ENCODE measurements at regions not wholly inside any gene's neighbourhood (a gene's known extent, or its start where the extent isn't known, plus 50 kb on each side); places are given as distances from the start of the nearest gene placed in this dataset.

GRCh38 chr5:124371111-124371706 is 375.2 kb downstream of the ZNF608 start:
- no peaks in the 10 kb centered on the region for H3K4me1 ChIP-seq (ENCODE audit: insufficient read depth, low read length)
- no peak overlapping the region for H3K4me3 ChIP-seq (ENCODE audit: low read length)
- H3K27me3 ChIP-seq (ENCODE audit: insufficient read depth, low read length), result no peaks in the 10 kb centered on the region
- no peaks in the 10 kb centered on the region for H3K9me3 ChIP-seq (ENCODE audit: low read depth, low read length)

- Histone ChIP-seq H3K4me3 (ENCODE audit: low read length) (no peak overlapping the region), H3K27me3 (ENCODE audit: insufficient read depth, low read length) (no peaks in the 10 kb centered on the region), H3K9me3 (ENCODE audit: low read depth, low read length) (no peaks in the 10 kb centered on the region), H3K4me1 (ENCODE audit: insufficient read depth, low read length) (no peaks in the 10 kb centered on the region)
Observed at GRCh38 chr5:124370601-124371000, 375.8 kb downstream of the ZNF608 start.

- Histone ChIP-seq H3K27me3 (ENCODE audit: insufficient read depth, low read length) (no peaks in the 10 kb centered on the region), H3K4me1 (ENCODE audit: insufficient read depth, low read length) (no peaks in the 10 kb centered on the region), H3K9me3 (ENCODE audit: low read depth, low read length) (no peaks in the 10 kb centered on the region), H3K4me3 (ENCODE audit: low read length) (no peak overlapping the region)
Observed at GRCh38 chr5:124365361-124365801, 381.1 kb downstream of the ZNF608 start.

DNA sequence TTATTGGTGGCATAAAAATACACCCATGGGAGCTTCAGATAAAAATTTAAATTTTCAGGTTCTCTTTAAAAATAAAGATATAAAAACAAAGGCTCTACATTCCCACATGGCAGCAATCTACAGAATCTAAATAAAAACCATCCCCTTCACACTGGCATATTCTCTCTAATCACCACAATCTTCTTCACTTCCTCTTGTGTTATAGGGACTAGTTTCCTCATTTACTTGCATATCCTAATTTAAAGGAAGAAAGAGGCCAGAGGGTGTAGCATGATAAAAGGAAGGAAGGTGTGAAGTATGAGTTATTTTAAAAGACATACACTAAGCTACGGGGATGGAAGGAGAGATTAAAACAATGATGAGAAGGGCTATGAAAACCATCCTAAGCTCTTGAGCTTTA is 390.5 kb downstream of the ZNF608 start:
- no peaks in the 10 kb centered on the region for H3K27me3 ChIP-seq (ENCODE audit: insufficient read depth, low read length)
- no peaks in the 10 kb centered on the region for H3K4me1 ChIP-seq (ENCODE audit: insufficient read depth, low read length)
- no peaks in the 10 kb centered on the region for H3K9me3 ChIP-seq (ENCODE audit: low read depth, low read length)
- no peak overlapping the region for H3K4me3 ChIP-seq (ENCODE audit: low read length)

DNA sequence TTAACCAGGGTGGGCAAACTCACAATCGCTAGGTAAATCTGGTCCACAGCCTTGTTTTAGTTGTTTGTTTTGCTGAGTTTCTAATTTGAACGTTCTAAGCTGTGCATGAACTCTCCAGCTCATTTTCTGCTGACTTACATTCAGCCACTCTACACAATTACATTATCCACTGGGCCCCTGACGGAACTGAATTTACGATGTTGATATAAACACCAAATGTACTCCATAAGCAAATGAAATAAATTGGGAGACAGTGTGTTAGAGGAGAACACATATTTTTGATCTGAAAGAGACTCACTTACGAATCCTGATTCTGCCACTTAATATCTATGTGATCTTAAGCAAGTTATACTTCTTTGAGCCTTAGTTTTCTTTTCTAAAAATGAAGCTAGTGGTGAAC is 393.4 kb downstream of the ZNF608 start:
- H3K9me3 ChIP-seq (ENCODE audit: low read depth, low read length), result no peaks in the 10 kb centered on the region
- H3K27me3 ChIP-seq (ENCODE audit: insufficient read depth, low read length), result no peaks in the 10 kb centered on the region
- no peak overlapping the region for H3K4me3 ChIP-seq (ENCODE audit: low read length)
- H3K4me1 ChIP-seq (ENCODE audit: insufficient read depth, low read length), result no peaks in the 10 kb centered on the region

DNA sequence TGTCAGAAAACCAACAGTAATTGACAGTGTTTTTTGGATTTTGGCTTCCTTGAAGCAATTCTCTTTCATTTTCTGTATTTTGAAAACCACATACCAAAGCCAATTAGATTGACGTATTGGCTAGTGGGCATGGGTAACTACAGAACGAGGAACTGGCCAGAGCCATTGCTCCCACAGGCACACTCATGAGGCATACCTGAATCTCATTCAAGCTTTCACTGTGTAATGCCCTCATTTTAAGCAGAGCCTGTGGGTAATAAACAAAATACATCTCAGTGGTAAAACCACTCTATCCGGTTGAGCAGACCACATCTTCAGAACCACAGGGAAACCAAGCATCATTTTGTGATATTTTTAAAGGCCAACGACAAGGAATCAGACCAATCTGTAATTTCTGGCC is 394.1 kb downstream of the ZNF608 start:
- H3K4me3 ChIP-seq (ENCODE audit: low read length), result no peak overlapping the region
- H3K9me3 ChIP-seq (ENCODE audit: low read depth, low read length), result no peaks in the 10 kb centered on the region
- no peaks in the 10 kb centered on the region for H3K27me3 ChIP-seq (ENCODE audit: insufficient read depth, low read length)
- no peaks in the 10 kb centered on the region for H3K4me1 ChIP-seq (ENCODE audit: insufficient read depth, low read length)

- no peaks in the 10 kb centered on the region for H3K4me1 ChIP-seq (ENCODE audit: insufficient read depth, low read length)
- H3K4me3 ChIP-seq (ENCODE audit: low read length), result no peak overlapping the region
- H3K27me3 ChIP-seq (ENCODE audit: insufficient read depth, low read length), result no peaks in the 10 kb centered on the region
- no peaks in the 10 kb centered on the region for H3K9me3 ChIP-seq (ENCODE audit: low read depth, low read length)
Observed at GRCh38 chr5:124349931-124350330, 396.5 kb downstream of the ZNF608 start.

DNA sequence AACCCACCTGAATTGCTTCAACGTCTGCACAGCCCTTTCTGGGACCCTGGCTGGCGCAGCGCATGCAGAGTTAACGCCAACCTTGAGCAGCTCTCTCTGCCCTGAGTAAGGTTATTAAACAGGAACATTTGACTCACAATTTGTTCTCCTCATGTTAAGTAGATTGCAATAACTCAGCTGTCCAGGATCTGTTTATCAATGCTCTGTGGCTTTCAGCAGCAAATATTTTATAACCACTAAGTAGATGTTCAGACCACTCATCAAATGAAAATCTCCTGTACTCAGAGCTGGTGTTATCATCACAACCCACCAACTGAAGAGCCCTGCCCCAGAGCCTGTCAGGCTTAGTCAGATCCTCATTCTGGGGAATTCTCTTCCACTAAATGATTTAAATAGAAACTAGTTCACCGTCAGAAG is 403.0 kb downstream of the ZNF608 start:
- Histone ChIP-seq H3K27me3 (ENCODE audit: insufficient read depth, low read length) (no peaks in the 10 kb centered on the region), H3K4me1 (ENCODE audit: insufficient read depth, low read length) (no peaks in the 10 kb centered on the region), H3K4me3 (ENCODE audit: low read length) (no peak overlapping the region), H3K9me3 (ENCODE audit: low read depth, low read length) (no peaks in the 10 kb centered on the region)

GRCh38 chr5:124342986-124343385 is 403.5 kb downstream of the ZNF608 start:
- H3K9me3 ChIP-seq (ENCODE audit: low read depth, low read length), result no peaks in the 10 kb centered on the region
- no peak overlapping the region for H3K4me3 ChIP-seq (ENCODE audit: low read length)
- no peaks in the 10 kb centered on the region for H3K27me3 ChIP-seq (ENCODE audit: insufficient read depth, low read length)
- no peaks in the 10 kb centered on the region for H3K4me1 ChIP-seq (ENCODE audit: insufficient read depth, low read length)

DNA sequence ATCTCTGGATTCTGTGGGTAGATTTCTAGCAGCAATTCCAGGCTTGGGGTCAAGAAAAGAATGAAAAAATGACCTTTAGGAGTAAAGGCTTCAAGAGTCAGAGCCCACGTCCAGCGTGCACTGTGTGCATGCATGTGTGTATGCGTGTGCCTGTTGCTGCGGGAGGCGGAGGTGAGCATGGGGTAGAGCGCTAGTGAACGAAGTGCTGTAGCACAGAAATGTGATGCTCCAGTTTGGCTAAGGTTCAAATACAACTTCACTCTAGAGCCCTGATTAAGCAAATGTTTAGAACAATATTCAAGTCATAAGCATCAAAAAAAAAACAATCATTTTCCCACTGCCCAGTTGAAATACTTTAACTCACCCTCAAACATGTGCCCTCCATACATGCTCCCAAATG is 403.9 kb downstream of the ZNF608 start:
- Histone ChIP-seq H3K4me3 (ENCODE audit: low read length) (no peak overlapping the region), H3K27me3 (ENCODE audit: insufficient read depth, low read length) (no peaks in the 10 kb centered on the region), H3K4me1 (ENCODE audit: insufficient read depth, low read length) (no peaks in the 10 kb centered on the region), H3K9me3 (ENCODE audit: low read depth, low read length) (no peaks in the 10 kb centered on the region)

- no peaks in the 10 kb centered on the region for H3K9me3 ChIP-seq (ENCODE audit: low read depth, low read length)
- H3K4me3 ChIP-seq (ENCODE audit: low read length), result no peak overlapping the region
- no peaks in the 10 kb centered on the region for H3K27me3 ChIP-seq (ENCODE audit: insufficient read depth, low read length)
- H3K4me1 ChIP-seq (ENCODE audit: insufficient read depth, low read length), result no peaks in the 10 kb centered on the region
Observed at GRCh38 chr5:124342027-124342471, 404.4 kb downstream of the ZNF608 start.

DNA sequence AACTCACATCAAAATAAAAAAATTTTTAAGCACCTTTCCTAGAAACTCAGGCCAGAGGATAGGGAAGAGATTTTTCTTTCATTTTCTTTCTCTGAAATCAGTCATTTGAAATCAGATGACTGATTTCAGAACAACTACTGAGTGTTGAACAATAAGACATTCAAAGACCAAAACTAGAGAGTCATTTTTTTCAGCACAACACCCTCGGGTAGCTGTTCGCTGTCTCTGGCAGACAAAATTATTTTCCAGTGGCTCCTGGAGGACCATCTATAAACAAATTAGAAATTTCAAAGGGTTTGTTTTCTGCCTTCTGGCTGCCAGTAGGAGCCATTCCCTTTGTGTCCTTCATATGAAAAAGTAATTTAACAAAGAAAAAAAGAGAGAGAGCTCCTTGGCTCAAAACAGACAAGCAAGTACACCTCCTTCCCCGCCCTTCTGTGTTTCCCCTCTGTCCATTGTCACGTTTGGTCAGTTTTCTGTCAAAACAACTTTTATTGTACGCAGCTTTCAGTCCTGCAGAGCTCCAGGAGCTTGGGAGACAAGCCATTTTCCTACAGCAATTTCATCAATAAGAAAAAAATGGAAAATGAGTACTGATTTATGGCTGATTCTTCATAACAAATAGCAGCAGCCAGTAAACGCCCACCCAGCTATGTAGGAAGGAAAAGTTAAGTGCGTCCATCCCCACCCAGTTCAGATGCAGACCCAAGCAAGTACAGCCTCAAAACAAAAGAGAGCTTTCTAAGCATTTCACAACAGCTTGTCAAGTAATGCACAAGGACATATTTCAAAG is 405.2 kb downstream of the ZNF608 start:
- Histone ChIP-seq H3K27me3 (ENCODE audit: insufficient read depth, low read length) (no peaks in the 10 kb centered on the region), H3K9me3 (ENCODE audit: low read depth, low read length) (no peaks in the 10 kb centered on the region), H3K4me1 (ENCODE audit: insufficient read depth, low read length) (no peaks in the 10 kb centered on the region), H3K4me3 (ENCODE audit: low read length) (no peak overlapping the region)

DNA sequence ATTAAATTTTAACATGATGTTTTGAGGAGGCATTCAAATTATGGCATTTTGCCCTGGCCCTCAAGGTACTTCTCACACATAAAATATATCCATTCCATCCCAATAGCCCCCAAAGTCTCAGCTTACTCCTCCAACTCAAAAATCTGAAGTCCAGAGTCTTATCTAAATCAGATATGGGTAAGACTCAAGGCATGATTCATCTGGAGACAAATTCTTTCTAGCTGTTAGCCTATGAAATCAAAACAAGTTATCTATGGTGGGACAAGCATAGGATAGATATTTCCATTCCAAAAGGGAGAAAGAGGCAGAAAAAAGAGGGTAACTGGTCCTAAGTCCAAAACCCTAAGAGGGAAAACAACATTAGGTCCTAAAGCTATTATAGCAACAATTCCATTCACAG is 408.4 kb downstream of the ZNF608 start:
- H3K4me1 ChIP-seq (ENCODE audit: insufficient read depth, low read length), result no peaks in the 10 kb centered on the region
- H3K9me3 ChIP-seq (ENCODE audit: low read depth, low read length), result no peaks in the 10 kb centered on the region
- H3K27me3 ChIP-seq (ENCODE audit: insufficient read depth, low read length), result no peaks in the 10 kb centered on the region
- no peak overlapping the region for H3K4me3 ChIP-seq (ENCODE audit: low read length)

- Histone ChIP-seq H3K27me3 (ENCODE audit: insufficient read depth, low read length) (no peaks in the 10 kb centered on the region), H3K4me1 (ENCODE audit: insufficient read depth, low read length) (no peaks in the 10 kb centered on the region), H3K4me3 (ENCODE audit: low read length) (no peak overlapping the region), H3K9me3 (ENCODE audit: low read depth, low read length) (no peaks in the 10 kb centered on the region)
Observed at GRCh38 chr5:124333298-124333979, 413.0 kb downstream of the ZNF608 start.

DNA sequence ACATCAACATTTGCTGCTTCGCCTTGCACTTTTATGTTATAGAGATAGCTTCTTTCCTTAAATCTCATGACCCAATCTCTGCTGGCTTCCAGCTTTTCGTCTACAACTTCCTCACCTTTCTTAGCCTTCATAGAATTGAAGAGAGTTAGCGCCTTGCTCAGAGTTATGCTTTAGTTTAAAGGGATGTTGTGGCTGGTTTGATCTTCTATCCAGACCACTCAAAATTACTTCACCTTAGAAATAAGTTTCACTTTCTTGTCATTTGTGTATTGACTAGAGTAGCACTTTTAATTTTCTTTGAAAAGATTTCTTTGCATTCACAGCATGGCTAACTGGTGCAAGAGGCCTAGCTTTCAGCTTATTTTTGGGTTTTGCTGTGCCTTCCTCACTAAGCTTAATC is 414.2 kb downstream of the ZNF608 start:
- no peak overlapping the region for H3K4me3 ChIP-seq (ENCODE audit: low read length)
- no peaks in the 10 kb centered on the region for H3K27me3 ChIP-seq (ENCODE audit: insufficient read depth, low read length)
- no peaks in the 10 kb centered on the region for H3K4me1 ChIP-seq (ENCODE audit: insufficient read depth, low read length)
- no peaks in the 10 kb centered on the region for H3K9me3 ChIP-seq (ENCODE audit: low read depth, low read length)

Measured in mononuclear cell (primary cell).